Esophagus squamous epithelium (tissue), 4 donors: ENCODE measurements at regions not wholly inside any gene's neighbourhood (a gene's known extent, or its start where the extent isn't known, plus 50 kb on each side); places are given as distances from the start of the nearest gene placed in this dataset.

ENCODE experiments used
- CTCF ChIP-seq, 6 experiments: fragments of 450-650 bp in 4 of 6; fragments of 200-600 bp in 2 of 6; sonication (generic) in 2 of 6; IDR thresholded peaks; one replicate each; pipeline ENCODE4 v1.5.1; 2016 to 2019; ENCODE audit warnings: antibody characterized with exemption in 6 of 6, mild to moderate bottlenecking in 4 of 6, moderate library complexity in 4 of 6
- POLR2A ChIP-seq, 4 donors: fragments of 450-650 bp; IDR thresholded peaks; one replicate each; pipeline ENCODE4 v1.6.1; 2017; ENCODE audit warnings: antibody characterized with exemption in 4 of 4, mild to moderate bottlenecking in 4 of 4, moderate library complexity in 3 of 4

GRCh38 chr11:57896361-57897145 is 127.1 kb upstream of the OR9Q1 start:
- no peak for TF ChIP-seq CTCF (IDR thresholded peaks at IDR 0.05)
- TF ChIP-seq POLR2A (IDR thresholded peaks at IDR 0.05) = no peak
